Stimulated activated effector memory CD8-positive, alpha-beta T cell treated with anti-CD3 and anti-CD28 coated beads, Interleukin-12 subunit alpha, Interleukin-12 subunit beta, amount 100 ng/mL, for 72 hours (primary cell): ENCODE measurements at regions not wholly inside any gene's neighbourhood (a gene's known extent, or its start where the extent isn't known, plus 50 kb on each side); places are given as distances from the start of the nearest gene placed in this dataset.

ENCODE experiments used
- ATAC-seq: fragments of 150-1000 bp; cut with Tn5 transposase; 2 replicates; pipeline ENCODE4 v1.10.0; 2021
- DNase-seq, 2 donors: peaks; one replicate each; pipeline ENCODE4 v3.0.0; 2021 to 2022; ENCODE audit warnings: low spot score in 2 of 2
- H3K27ac Mint-ChIP-seq: one replicate; pipeline ENCODE4 v1.8.0; 2022; ENCODE audit warnings: mild to moderate bottlenecking, mixed read lengths
- H3K36me3 Mint-ChIP-seq: one replicate; pipeline ENCODE4 v1.8.0; 2022; ENCODE audit warnings: mild to moderate bottlenecking, mixed read lengths
- H3K4me1 Mint-ChIP-seq: one replicate; pipeline ENCODE4 v1.8.0; 2022; ENCODE audit warnings: mixed read lengths
- H3K4me3 Mint-ChIP-seq: one replicate; pipeline ENCODE4 v1.8.0; 2022; ENCODE audit warnings: mild to moderate bottlenecking, mixed read lengths
- H3K9me3 Mint-ChIP-seq: one replicate; pipeline ENCODE4 v1.8.0; 2022; ENCODE audit warnings: mixed read lengths

- H3K4me3 Mint-ChIP-seq, result no peak overlapping the region
- H3K4me1 Mint-ChIP-seq, result peaks cover 22% of the 10 kb centered on the region
- H3K9me3 Mint-ChIP-seq, result peaks cover 3% of the 10 kb centered on the region
- no peak overlapping the region for H3K27ac Mint-ChIP-seq
- DNase-seq (peak in 1 of 2 donors; percentile 63), ATAC-seq (peak; percentile 100)
- no peaks in the 10 kb centered on the region for H3K36me3 Mint-ChIP-seq
Measured at GRCh38 chr5:148708854-148709253, 54.5 kb upstream of the HTR4 start.

GRCh38 chr5:148711961-148712360 is 57.6 kb upstream of the HTR4 start:
- DNase-seq (no peak), ATAC-seq (no peak)
- peaks cover 8% of the 10 kb centered on the region for H3K9me3 Mint-ChIP-seq
- no peak overlapping the region for H3K4me3 Mint-ChIP-seq
- no peak overlapping the region for H3K27ac Mint-ChIP-seq
- H3K4me1 Mint-ChIP-seq, result peaks cover 37% of the 10 kb centered on the region
- H3K36me3 Mint-ChIP-seq, result no peaks in the 10 kb centered on the region

GRCh38 chr5:148713735-148714508 is 59.6 kb upstream of the HTR4 start:
- Mint-ChIP-seq H3K36me3 (no peaks in the 10 kb centered on the region), H3K4me1 (peaks cover 43% of the 10 kb centered on the region), H3K27ac (no peak overlapping the region)

GRCh38 chr5:148716716-148717115 is 62.4 kb upstream of the HTR4 start:
- H3K4me3 Mint-ChIP-seq, result no peak overlapping the region
- no peaks in the 10 kb centered on the region for H3K36me3 Mint-ChIP-seq
- peaks cover 5% of the 10 kb centered on the region for H3K9me3 Mint-ChIP-seq
- no peak for DNase-seq
- ATAC-seq, result no peak
- no peak overlapping the region for H3K27ac Mint-ChIP-seq
- peaks cover 30% of the 10 kb centered on the region for H3K4me1 Mint-ChIP-seq

More at GRCh38 chr5:148713735-148714508, 59.6 kb upstream of the HTR4 start:
- peak; percentile 78 for ATAC-seq
- Mint-ChIP-seq H3K9me3 (peaks cover 8% of the 10 kb centered on the region), H3K4me3 (no peak overlapping the region)
- no peak for DNase-seq

- DNase-seq (no peak), ATAC-seq (no peak)
- Mint-ChIP-seq H3K9me3 (peaks cover 5% of the 10 kb centered on the region), H3K4me1 (peaks cover 27% of the 10 kb centered on the region), H3K36me3 (no peaks in the 10 kb centered on the region), H3K4me3 (no peak overlapping the region), H3K27ac (no peak overlapping the region)
Measured at GRCh38 chr5:148717668-148718067, 63.3 kb upstream of the HTR4 start.

GRCh38 chr5:148719605-148720004 is 65.3 kb upstream of the HTR4 start:
- no peaks in the 10 kb centered on the region for H3K36me3 Mint-ChIP-seq
- H3K4me3 Mint-ChIP-seq, result no peak overlapping the region
- ATAC-seq (no peak), DNase-seq (no peak)
- H3K9me3 Mint-ChIP-seq, result peaks cover 5% of the 10 kb centered on the region
- H3K4me1 Mint-ChIP-seq, result peaks cover 13% of the 10 kb centered on the region
- H3K27ac Mint-ChIP-seq, result no peak overlapping the region

- Mint-ChIP-seq H3K4me3 (no peak overlapping the region), H3K4me1 (peaks cover 6% of the 10 kb centered on the region), H3K27ac (no peak overlapping the region), H3K9me3 (peaks cover under 1% of the 10 kb centered on the region), H3K36me3 (no peaks in the 10 kb centered on the region)
- DNase-seq (no peak), ATAC-seq (no peak)
Measured at GRCh38 chr5:148720257-148720656, 65.9 kb upstream of the HTR4 start.

- no peaks in the 10 kb centered on the region for H3K9me3 Mint-ChIP-seq
- no peaks in the 10 kb centered on the region for H3K36me3 Mint-ChIP-seq
- H3K4me3 Mint-ChIP-seq, result no peak overlapping the region
- DNase-seq (no peak), ATAC-seq (no peak)
- no peak overlapping the region for H3K27ac Mint-ChIP-seq
- no peaks in the 10 kb centered on the region for H3K4me1 Mint-ChIP-seq
Measured at GRCh38 chr5:148723143-148723542, 68.8 kb upstream of the HTR4 start.

GRCh38 chr5:148725675-148726074 is 71.3 kb upstream of the HTR4 start:
- DNase-seq (no peak), ATAC-seq (no peak)
- Mint-ChIP-seq H3K27ac (no peak overlapping the region), H3K4me1 (peaks cover 4% of the 10 kb centered on the region), H3K4me3 (no peak overlapping the region), H3K9me3 (no peaks in the 10 kb centered on the region), H3K36me3 (no peaks in the 10 kb centered on the region)

- Mint-ChIP-seq H3K27ac (no peak overlapping the region), H3K9me3 (no peaks in the 10 kb centered on the region), H3K36me3 (no peaks in the 10 kb centered on the region), H3K4me1 (peaks cover 25% of the 10 kb centered on the region), H3K4me3 (no peak overlapping the region)
- DNase-seq (no peak), ATAC-seq (no peak)
Measured at GRCh38 chr5:148729182-148729581, 74.9 kb upstream of the HTR4 start.

GRCh38 chr5:148730270-148730669 is 75.9 kb upstream of the HTR4 start:
- Mint-ChIP-seq H3K27ac (no peak overlapping the region), H3K4me3 (no peak overlapping the region)

GRCh38 chr5:148730942-148731898 is 76.9 kb upstream of the HTR4 start:
- Mint-ChIP-seq H3K9me3 (no peaks in the 10 kb centered on the region), H3K4me3 (peak overlapping the region; percentile 42), H3K27ac (peak overlapping the region; percentile 7), H3K4me1 (peaks cover 25% of the 10 kb centered on the region), H3K36me3 (no peaks in the 10 kb centered on the region)
- DNase-seq (peak; percentile 36 to 71), ATAC-seq (peak; percentile 92)

More at GRCh38 chr5:148730270-148730669, 75.9 kb upstream of the HTR4 start:
- DNase-seq (no peak), ATAC-seq (no peak)
- peaks cover 25% of the 10 kb centered on the region for H3K4me1 Mint-ChIP-seq
- H3K9me3 Mint-ChIP-seq, result no peaks in the 10 kb centered on the region
- H3K36me3 Mint-ChIP-seq, result no peaks in the 10 kb centered on the region

- no peaks in the 10 kb centered on the region for H3K9me3 Mint-ChIP-seq
- H3K36me3 Mint-ChIP-seq, result no peaks in the 10 kb centered on the region
- peak overlapping the region; percentile 2 for H3K4me3 Mint-ChIP-seq
- peak overlapping the region; percentile 7 for H3K27ac Mint-ChIP-seq
- peaks cover 25% of the 10 kb centered on the region for H3K4me1 Mint-ChIP-seq
- no peak for DNase-seq
- ATAC-seq, result no peak
Measured at GRCh38 chr5:148732692-148733091, 78.4 kb upstream of the HTR4 start.

- Mint-ChIP-seq H3K4me3 (no peak overlapping the region), H3K4me1 (peaks cover 25% of the 10 kb centered on the region), H3K27ac (no peak overlapping the region), H3K36me3 (no peaks in the 10 kb centered on the region), H3K9me3 (no peaks in the 10 kb centered on the region)
- DNase-seq (peak; percentile 55 to 83), ATAC-seq (peak; percentile 37)
Measured at GRCh38 chr5:148733601-148734438, 79.5 kb upstream of the HTR4 start.

GRCh38 chr5:148734518-148734917 is 80.2 kb upstream of the HTR4 start:
- DNase-seq, result no peak

More at GRCh38 chr5:148734518-148734917, 80.2 kb upstream of the HTR4 start:
- no peak for ATAC-seq
- Mint-ChIP-seq H3K9me3 (no peaks in the 10 kb centered on the region), H3K36me3 (no peaks in the 10 kb centered on the region), H3K27ac (no peak overlapping the region), H3K4me3 (no peak overlapping the region), H3K4me1 (peaks cover 25% of the 10 kb centered on the region)
